GM18868 (cell line): ENCODE measurements at regions not wholly inside any gene's neighbourhood (a gene's known extent, or its start where the extent isn't known, plus 50 kb on each side); places are given as distances from the start of the nearest gene placed in this dataset.
"Not testable (repeated sequence)": the region's sequence is repeated elsewhere in the genome, so short reads cannot be mapped to it uniquely, and the experiment has no call there.

ENCODE experiments used
- ATAC-seq: cut with Tn5 transposase; IDR thresholded peaks from one replicate; pipeline ENCODE4 v1.9.1; 2021; ENCODE audit warnings: mild to moderate bottlenecking, moderate library complexity; ENCODE audit not compliant: unreplicated experiment

- ATAC-seq: no peak
These were observed 108.1 kb upstream of the FRG1 start for GRCh38 chr4:189832528-189832927.

- ATAC-seq: no peak
These were observed 106.1 kb upstream of the FRG1 start for GRCh38 chr4:189834616-189835015.

- ATAC-seq: no peak
These were observed 105.2 kb upstream of the FRG1 start for GRCh38 chr4:189835505-189835904.

- ATAC-seq: no peak
These were observed 103.2 kb upstream of the FRG1 start for GRCh38 chr4:189837471-189837870.

GRCh38 chr4:189838821-189839497 lies 101.7 kb upstream of the FRG1 start:
- no peak for ATAC-seq

GRCh38 chr4:189840356-189840755 lies 100.3 kb upstream of the FRG1 start:
- no peak for ATAC-seq

GRCh38 chr4:189843413-189844009 lies 97.2 kb upstream of the FRG1 start:
- no peak for ATAC-seq

- no peak for ATAC-seq
These were observed 95.4 kb upstream of the FRG1 start for GRCh38 chr4:189845145-189845846.

GRCh38 chr4:189846094-189846493 lies 94.6 kb upstream of the FRG1 start:
- not testable (repeated sequence) for ATAC-seq

- not testable (repeated sequence) for ATAC-seq
These were observed 94.1 kb upstream of the FRG1 start for GRCh38 chr4:189846608-189847007.

- ATAC-seq: not testable (repeated sequence)
These were observed 92.0 kb upstream of the FRG1 start for GRCh38 chr4:189848672-189849071.

- no peak for ATAC-seq
These were observed 90.3 kb upstream of the FRG1 start for GRCh38 chr4:189850239-189850856.

GRCh38 chr4:189858435-189858834 lies 82.2 kb upstream of the FRG1 start:
- peak; percentile 91 for ATAC-seq

- ATAC-seq: no peak
These were observed 79.6 kb upstream of the FRG1 start for GRCh38 chr4:189861101-189861500.

GRCh38 chr4:189869236-189869635 lies 71.4 kb upstream of the FRG1 start:
- ATAC-seq: no peak

- peak; percentile 67 for ATAC-seq
These were observed 70.0 kb upstream of the FRG1 start for GRCh38 chr4:189870511-189871234.

GRCh38 chr4:189874591-189874990 lies 66.1 kb upstream of the FRG1 start:
- no peak for ATAC-seq

- ATAC-seq: not testable (repeated sequence)
These were observed 59.5 kb upstream of the FRG1 start for GRCh38 chr4:189881190-189881589.

GRCh38 chr4:189888407-189888806 lies 52.3 kb upstream of the FRG1 start:
- not testable (repeated sequence) for ATAC-seq
